ENCODE measurements at regions not wholly inside any gene's neighbourhood (a gene's known extent, or its start where the extent isn't known, plus 50 kb on each side); places are given as distances from the start of the nearest gene placed in this dataset.
A peak's percentile ranks its signal among the peaks of the same experiment; 100 is the strongest.
"Not testable (repeated sequence)": the region's sequence is repeated elsewhere in the genome, so short reads cannot be mapped to it uniquely, and the experiment has no call there.

DNA sequence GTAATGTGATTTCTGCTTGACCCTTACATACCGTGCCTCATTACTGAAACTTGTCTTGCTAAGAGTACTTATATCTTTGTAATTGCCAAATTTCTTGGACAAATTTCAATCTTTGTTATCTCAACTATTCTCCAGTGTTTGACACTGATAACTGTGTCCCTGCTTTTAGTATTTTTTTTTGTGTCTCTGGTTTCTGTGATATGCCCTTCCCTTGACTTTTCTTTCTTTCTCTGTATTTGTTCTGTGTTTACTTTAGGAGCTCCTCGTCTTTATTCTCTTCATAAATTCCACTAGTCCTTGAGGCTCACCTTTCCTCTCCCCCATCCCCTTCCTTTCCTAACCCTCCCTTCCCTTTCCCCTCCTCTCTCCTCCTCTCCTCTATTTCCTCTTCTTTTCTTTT lies 123.7 kb upstream of the FBXL17 start:
- ChIA-PET CTCF (no interaction called here), POLR2A (no interaction called here)
- no peak for DNase-seq (ENCODE audit: extremely low spot score)
- TF ChIP-seq, protein P1, sequence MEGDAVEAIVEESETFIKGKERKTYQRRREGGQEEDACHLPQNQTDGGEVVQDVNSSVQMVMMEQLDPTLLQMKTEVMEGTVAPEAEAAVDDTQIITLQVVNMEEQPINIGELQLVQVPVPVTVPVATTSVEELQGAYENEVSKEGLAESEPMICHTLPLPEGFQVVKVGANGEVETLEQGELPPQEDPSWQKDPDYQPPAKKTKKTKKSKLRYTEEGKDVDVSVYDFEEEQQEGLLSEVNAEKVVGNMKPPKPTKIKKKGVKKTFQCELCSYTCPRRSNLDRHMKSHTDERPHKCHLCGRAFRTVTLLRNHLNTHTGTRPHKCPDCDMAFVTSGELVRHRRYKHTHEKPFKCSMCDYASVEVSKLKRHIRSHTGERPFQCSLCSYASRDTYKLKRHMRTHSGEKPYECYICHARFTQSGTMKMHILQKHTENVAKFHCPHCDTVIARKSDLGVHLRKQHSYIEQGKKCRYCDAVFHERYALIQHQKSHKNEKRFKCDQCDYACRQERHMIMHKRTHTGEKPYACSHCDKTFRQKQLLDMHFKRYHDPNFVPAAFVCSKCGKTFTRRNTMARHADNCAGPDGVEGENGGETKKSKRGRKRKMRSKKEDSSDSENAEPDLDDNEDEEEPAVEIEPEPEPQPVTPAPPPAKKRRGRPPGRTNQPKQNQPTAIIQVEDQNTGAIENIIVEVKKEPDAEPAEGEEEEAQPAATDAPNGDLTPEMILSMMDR (IDR thresholded peaks at IDR 0.05; ENCODE audit: control extremely low read depth, extremely low read depth, low read depth, missing control alignments), result no peak

DNA sequence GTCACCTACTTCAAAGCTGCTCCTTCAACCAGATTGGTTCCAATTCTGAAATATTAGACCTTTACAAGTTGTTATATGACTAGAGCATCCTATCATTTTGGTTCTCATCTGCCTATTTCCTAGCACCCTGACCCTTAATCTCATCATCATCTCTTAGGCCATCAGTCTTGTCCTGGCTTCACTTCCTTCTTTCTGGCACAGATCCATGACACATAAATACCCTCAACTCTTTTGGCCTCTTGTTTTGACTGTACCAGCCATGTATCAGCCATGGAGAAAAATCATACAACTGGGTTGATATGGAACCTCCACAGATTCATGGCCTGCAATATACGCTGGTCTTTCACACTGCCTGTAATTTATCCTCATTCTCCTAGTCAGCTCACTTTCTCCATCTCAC lies 123.1 kb upstream of the FBXL17 start:
- TF ChIP-seq, protein P1 (IDR thresholded peaks at IDR 0.05; ENCODE audit: control extremely low read depth, extremely low read depth, low read depth, missing control alignments), result no peak
- POLR2A ChIA-PET, result no interaction called here
- CTCF ChIA-PET, result no interaction called here
- no peak for DNase-seq (ENCODE audit: extremely low spot score)

DNA sequence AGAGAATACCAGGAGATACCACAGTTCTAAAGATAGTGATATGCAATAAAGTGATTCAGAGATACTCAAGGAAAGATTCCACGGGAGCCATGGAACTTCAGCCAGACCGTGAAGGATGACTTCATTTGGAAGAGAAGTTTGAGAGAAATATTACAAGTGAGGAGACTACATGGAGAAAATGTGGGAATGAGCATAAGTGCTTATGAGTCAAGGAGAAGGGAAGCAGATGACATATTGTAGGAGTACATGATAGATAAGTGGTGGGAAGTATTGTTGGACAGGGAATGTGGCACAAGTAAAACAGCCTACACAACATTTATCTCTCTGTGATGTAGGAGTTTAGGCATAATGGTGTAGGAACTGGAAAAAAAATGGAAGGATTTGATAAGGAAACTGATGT lies 122.1 kb upstream of the FBXL17 start:
- TF ChIP-seq, protein P1 (IDR thresholded peaks at IDR 0.05; ENCODE audit: control extremely low read depth, extremely low read depth, low read depth, missing control alignments), result no peak
- POLR2A ChIA-PET, result no interaction called here
- CTCF ChIA-PET, result interaction anchor here (1.0 kb wide), 1 partner anchor 138 kb away, joined by 4 read pairs; no protein-coding TSS in a partner anchor
- no peak for DNase-seq (ENCODE audit: extremely low spot score)

DNA sequence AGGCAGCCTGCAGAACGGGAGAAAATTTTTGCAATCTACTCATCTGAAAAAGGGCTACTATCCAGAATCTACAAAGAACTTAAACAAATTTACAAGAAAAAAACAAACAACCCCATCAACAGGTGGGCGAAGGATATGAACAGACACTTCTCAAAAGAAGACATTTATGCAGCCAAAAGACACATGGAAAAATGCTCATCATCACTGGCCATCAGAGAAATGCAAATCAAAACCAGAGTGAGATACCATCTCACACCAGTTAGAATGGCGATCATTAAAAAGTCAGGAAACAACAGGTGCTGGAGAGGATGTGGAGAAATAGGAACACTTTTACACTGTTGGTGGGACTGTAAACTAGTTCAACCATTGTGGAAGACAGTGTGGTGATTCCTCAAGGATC lies 113.7 kb upstream of the FBXL17 start:
- POLR2A ChIA-PET; CTCF ChIA-PET; DNase-seq (ENCODE audit: extremely low spot score): not testable (repeated sequence)

DNA sequence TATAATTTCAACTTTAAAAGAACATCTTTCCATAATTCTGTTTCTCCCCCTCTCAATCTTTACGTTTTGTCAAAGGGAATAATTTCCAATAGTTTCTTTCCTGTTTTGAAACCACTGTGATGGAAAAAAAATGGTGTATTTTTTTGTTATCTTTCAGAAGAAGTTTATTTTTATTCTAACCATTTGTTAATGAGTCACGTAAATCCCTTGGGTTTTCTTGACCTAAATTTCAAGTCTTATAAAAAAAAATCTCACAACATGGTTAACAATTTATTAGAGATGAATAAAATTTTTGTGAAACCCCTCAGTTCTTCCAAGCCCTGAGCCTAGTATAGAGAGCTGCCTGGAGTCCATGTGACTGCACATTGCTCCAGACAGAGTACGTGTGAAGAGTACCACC lies 106.1 kb upstream of the FBXL17 start:
- ChIA-PET CTCF (interaction anchor here (0.7 kb wide), 1 partner anchor 154 kb away, joined by 3 read pairs; no protein-coding TSS in a partner anchor), POLR2A (no interaction called here)
- TF ChIP-seq, protein P1 (IDR thresholded peaks at IDR 0.05; ENCODE audit: control extremely low read depth, extremely low read depth, low read depth, missing control alignments), result no peak
- no peak for DNase-seq (ENCODE audit: extremely low spot score)

DNA sequence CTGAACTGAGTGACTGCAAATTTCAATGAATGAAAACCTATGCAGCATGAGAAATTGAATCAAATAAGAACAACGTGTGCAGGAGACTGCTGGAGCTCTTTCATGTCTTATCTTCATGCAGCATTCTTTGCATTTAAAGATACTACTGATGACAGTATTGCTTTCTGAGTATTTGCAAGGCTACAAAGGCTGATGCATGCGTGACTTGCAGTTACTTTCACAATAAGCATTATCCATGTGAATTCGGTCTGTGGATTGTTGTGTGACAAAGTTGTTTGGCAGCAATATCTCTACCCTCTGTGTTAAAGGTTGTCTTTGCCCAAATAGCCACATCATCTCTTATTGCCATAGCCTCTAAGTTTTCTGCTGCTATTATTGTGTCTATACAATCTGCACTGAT lies 102.1 kb upstream of the FBXL17 start:
- TF ChIP-seq, protein P1 (IDR thresholded peaks at IDR 0.05; ENCODE audit: control extremely low read depth, extremely low read depth, low read depth, missing control alignments), result no peak
- CTCF ChIA-PET, result interaction anchor here (1.7 kb wide), 1 partner anchor 17 kb away, joined by 4 read pairs; no protein-coding TSS in a partner anchor
- POLR2A ChIA-PET, result no interaction called here
- no peak for DNase-seq (ENCODE audit: extremely low spot score)

DNA sequence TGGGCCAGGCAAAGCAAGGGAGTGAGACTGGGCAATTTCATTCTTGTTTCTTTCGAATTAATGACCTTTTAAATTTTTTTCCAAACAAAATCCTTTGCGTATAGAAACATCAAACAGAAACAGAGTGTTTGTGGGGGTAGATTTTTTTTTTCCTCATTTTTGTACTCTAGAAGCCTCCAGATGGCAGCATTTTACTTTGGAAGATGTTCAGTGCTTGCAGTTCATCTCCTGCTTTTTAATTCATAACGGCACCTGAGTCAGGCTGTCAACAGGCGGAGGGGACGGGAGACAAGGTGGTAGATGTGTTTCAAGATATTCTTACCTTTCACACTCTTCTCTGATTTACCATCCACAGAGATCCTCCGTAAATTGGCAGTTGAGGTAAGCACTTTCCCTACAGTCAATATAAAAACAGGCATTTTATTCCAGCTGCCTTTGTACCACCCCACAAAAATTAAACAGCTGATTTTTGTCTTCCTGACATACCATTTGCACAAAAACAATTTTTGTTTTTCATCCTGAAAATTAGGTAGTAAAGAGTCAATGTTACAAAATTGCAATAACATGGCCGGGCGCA lies 99.5 kb upstream of the FBXL17 start:
- ChIA-PET CTCF (interaction anchor here (1.0 to 1.3 kb wide), 3 partner anchors 9 to 994 kb away, joined by 3 read pairs; no protein-coding TSS in a partner anchor), POLR2A (no interaction called here)
- DNase-seq (ENCODE audit: extremely low spot score), result peak; percentile 13
- TF ChIP-seq, protein P1 (IDR thresholded peaks at IDR 0.05; ENCODE audit: control extremely low read depth, extremely low read depth, low read depth, missing control alignments), result no peak

Data from GM10248 (cell line).